SH-SY5Y (cell line): ENCODE measurements at regions not wholly inside any gene's neighbourhood (a gene's known extent, or its start where the extent isn't known, plus 50 kb on each side); places are given as distances from the start of the nearest gene placed in this dataset.

ENCODE experiments used
- GATA2 ChIP-seq: IDR thresholded peaks from 2 replicates; pipeline ENCODE4 v1.6.1; 2011; ENCODE audit warnings: mild to moderate bottlenecking, low read depth, low read length
- GATA3 ChIP-seq: IDR thresholded peaks from 2 replicates; pipeline ENCODE4 v1.6.1; 2011; ENCODE audit warnings: low read depth, mild to moderate bottlenecking, low read length, moderate library complexity

DNA sequence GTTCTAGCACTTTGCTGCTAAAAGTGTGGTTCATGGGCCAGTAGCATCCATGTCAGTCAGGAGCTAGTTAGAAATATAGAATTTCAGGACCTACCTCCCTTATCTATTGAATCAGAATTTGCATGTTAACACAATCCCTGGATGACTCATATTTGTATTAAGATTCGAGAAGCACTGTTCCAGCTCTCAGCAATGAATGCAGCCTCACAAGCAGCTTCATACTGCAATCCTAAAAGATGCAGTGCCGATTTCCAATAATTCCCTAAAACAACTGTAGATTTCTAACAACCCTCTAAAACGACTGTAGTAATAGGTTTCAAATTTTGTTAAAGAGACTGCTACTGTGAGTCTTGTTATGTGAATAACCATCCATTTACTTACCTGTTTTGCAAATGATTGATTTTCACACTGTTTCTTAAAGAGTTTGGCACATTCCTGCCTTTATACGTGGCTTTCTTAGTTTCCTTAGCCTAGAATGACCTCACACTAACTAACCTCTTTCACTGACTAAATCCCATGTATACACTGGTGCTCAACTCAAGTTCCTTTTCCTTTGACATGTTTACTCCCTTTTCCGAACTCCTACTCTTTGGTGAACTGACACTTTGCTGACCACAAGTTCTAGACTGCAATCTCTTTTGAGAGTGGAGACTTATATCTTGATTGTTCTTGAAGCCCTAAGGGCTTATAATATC is 511.8 kb downstream of the METTL15 start:
- no peak for TF ChIP-seq GATA2
- TF ChIP-seq GATA3: no peak
